ENCODE measurements at regions not wholly inside any gene's neighbourhood (a gene's known extent, or its start where the extent isn't known, plus 50 kb on each side); places are given as distances from the start of the nearest gene placed in this dataset.

DNA sequence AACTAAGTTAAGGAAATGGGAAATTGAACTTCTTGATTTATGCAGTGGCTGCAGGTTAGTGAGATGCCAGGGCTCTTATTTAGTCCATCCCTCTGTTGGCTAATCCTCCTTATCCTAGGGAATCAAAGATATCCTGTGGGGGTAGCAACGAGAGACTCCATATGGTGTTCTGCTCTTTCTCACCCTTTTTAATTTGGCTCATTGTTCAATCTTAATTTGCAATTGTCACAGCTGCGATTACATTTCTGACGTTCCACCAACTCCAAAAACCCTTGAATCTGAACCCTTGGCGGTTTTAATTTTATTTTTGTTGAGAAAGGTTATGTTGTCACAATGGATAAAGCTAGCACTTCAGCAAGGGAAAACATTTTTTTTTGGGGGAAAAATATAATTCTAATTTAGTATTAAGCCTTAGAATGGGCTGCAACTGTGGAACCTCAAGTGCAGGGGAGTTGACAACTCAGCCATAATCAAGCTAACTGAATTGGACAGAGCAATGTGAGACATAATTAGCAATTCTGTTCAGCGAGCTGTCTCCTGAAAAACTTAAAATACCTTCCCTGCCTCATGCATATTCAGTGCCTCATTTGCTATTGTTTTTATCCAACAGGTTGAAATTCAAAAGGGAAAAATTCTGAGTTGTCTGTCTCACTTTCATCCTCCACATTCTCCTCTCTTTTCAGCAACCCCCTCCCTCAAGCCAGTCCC is 91.3 kb downstream of the MAT2B start:
- intact Hi-C loops (cut with DNase I, micrococcal nuclease): no loop called here
- ATAC-seq: no peak
- Mint-ChIP-seq H3K36me3 (ENCODE audit: low read depth) (no peaks in the 10 kb centered on the region), H3K9me3 (ENCODE audit: low read depth) (peaks cover 3% of the 10 kb centered on the region), H3K27ac (no peak overlapping the region), H3K4me3 (no peak overlapping the region), H3K27me3 (peaks cover 23% of the 10 kb centered on the region), H3K4me1 (no peaks in the 10 kb centered on the region)
- POLR2A ChIA-PET: no interaction called here
- no peak for DNase-seq
- CTCF ChIA-PET: no interaction called here

DNA sequence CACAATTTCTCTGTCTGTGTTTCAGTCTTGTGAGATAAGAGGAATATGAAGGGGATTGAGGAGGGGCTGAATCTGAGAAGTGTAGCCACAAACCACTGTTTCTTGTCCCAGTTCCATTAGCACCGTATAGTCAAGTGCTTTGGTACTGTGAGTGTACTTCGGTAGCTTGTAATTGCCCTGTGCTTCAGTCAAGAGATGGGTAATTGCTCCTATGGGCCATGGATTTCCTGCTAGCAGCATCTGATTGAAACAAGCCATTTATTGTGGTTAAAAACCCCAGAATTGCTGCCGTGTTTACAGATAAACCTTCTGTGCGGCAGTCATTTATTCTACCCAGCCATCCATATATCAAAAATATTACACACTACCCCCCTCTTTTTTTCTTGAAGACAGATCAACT is 98.6 kb downstream of the MAT2B start:
- Mint-ChIP-seq H3K4me1 (no peaks in the 10 kb centered on the region), H3K36me3 (ENCODE audit: low read depth) (no peaks in the 10 kb centered on the region), H3K27me3 (peaks cover 13% of the 10 kb centered on the region), H3K27ac (no peak overlapping the region), H3K9me3 (ENCODE audit: low read depth) (no peaks in the 10 kb centered on the region), H3K4me3 (no peak overlapping the region)
- POLR2A ChIA-PET: no interaction called here
- DNase-seq (no peak), ATAC-seq (no peak)
- intact Hi-C loops (cut with DNase I, micrococcal nuclease): no loop called here
- CTCF ChIA-PET: interaction anchor here (1.4 kb wide), 1 partner anchor 40 kb away, joined by 4 read pairs; no protein-coding TSS in a partner anchor

DNA sequence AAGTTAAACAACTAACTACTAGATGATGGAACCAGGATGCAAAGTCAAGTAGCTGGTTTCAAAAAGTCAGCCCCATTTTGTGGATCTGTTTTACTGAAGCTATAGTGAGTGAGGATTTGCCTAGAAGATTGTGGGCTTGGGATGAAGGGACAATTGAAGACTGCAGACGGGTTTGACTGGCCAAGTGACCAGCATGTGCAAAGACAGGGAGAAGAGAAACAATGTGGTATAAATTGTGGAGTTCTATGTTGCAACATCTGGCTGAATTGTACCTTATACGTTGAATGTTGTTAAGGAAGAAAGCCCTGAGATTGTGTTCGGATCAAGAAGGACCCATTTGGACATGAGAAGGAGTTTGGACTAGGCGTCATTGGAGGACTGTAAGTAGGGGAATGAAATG is 101.8 kb downstream of the MAT2B start:
- Mint-ChIP-seq H3K9me3 (ENCODE audit: low read depth) (no peaks in the 10 kb centered on the region), H3K27ac (no peak overlapping the region), H3K4me3 (no peak overlapping the region), H3K27me3 (peaks cover 9% of the 10 kb centered on the region), H3K36me3 (ENCODE audit: low read depth) (no peaks in the 10 kb centered on the region), H3K4me1 (no peaks in the 10 kb centered on the region)
- ATAC-seq: no peak
- intact Hi-C loops (cut with DNase I, micrococcal nuclease): no loop called here
- POLR2A ChIA-PET: no interaction called here
- no peak for DNase-seq
- CTCF ChIA-PET: no interaction called here

DNA sequence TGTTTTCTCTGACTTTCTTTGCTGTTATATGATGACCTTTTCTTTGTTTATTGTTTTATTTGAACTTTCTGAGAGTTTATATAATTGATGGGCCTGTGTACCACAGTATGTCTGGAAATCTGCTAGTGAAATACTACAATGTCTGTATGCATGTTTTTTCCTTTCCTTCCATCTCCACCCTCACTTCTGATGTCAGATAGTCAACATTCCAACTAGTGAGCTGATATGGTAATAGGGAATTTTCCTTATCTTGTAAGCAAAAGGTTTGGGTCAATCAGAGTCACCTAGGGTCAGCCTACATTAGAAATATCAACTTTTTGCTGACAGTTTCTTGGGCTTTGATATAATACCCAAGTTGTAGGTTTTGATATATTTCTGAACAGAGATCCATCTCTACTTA is 103.2 kb downstream of the MAT2B start:
- H3K4me1 Mint-ChIP-seq: no peaks in the 10 kb centered on the region
- ChIA-PET POLR2A (no interaction called here), CTCF (no interaction called here)
- peaks cover 9% of the 10 kb centered on the region for H3K27me3 Mint-ChIP-seq
- intact Hi-C loops (cut with DNase I, micrococcal nuclease): no loop called here
- no peak for ATAC-seq
- H3K4me3 Mint-ChIP-seq: no peak overlapping the region
- no peak overlapping the region for H3K27ac Mint-ChIP-seq
- no peaks in the 10 kb centered on the region for H3K9me3 Mint-ChIP-seq (ENCODE audit: low read depth)
- no peak for DNase-seq
- H3K36me3 Mint-ChIP-seq (ENCODE audit: low read depth): no peaks in the 10 kb centered on the region

DNA sequence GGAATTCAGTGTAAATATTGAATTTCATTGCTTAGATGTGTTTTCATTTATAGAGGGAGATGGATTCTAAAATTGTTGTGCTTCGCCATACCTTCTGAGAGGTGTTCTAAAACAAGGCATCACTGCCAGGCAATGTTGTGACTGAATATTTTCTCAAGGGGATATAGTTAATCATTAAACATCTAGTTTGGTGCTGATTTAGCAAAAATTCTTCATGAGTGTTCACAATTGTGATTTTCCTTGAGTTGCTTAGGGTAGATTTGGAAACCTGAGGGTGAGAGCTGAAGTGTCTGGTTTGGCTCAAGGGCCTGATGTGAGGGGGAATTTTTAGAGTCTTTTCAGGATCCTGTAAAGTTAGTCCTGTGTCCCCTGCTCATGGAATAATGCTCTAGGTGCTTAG is 104.5 kb downstream of the MAT2B start:
- no peak for DNase-seq
- Mint-ChIP-seq H3K9me3 (ENCODE audit: low read depth) (no peaks in the 10 kb centered on the region), H3K27ac (no peak overlapping the region), H3K4me1 (no peaks in the 10 kb centered on the region), H3K27me3 (peaks cover 9% of the 10 kb centered on the region), H3K36me3 (ENCODE audit: low read depth) (no peaks in the 10 kb centered on the region), H3K4me3 (no peak overlapping the region)
- ATAC-seq: no peak
- intact Hi-C loops (cut with DNase I, micrococcal nuclease): no loop called here
- ChIA-PET POLR2A (no interaction called here), CTCF (no interaction called here)

DNA sequence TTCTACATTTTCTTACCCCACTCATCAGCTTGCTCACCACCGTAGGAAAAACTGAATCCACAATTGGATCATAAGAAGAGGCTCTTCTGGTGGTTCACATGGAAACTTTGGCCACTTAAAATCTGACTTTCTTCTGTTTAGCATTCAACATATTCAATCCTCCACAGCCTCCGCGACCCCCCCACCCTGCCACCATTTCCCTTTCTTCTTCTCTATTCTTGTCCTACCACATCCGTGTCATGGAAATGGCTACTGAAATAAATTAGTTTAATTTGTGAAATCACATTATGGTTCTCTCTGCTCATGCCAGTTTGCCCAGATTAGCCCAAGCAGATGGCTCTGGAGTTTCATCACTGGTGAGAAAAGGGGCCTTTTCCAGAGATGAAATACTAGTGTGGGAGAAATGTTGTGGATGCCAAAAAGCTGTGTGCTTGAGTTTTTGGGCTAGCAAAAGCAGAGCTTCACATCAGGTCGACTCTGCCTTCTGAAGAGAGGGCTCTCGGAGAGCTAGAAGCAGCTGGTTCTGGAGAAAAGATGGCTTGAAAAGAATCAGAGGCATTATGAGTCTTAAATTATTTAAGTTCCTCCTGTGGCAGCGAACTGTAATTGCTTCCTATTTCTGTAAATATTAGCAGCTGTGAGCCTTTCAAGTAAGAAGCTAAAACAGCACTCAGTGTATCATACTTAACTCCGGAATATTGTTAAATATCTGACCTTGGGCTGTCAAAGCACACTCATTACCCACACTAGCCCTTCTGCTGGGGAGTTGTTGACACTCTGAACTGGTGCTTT is 107.1 kb downstream of the MAT2B start:
- CTCF ChIA-PET: interaction anchor here (1.3 kb wide), 1 partner anchor 30 kb away, joined by 3 read pairs; no protein-coding TSS in a partner anchor
- H3K27ac Mint-ChIP-seq: no peak overlapping the region
- POLR2A ChIA-PET: no interaction called here
- H3K36me3 Mint-ChIP-seq (ENCODE audit: low read depth): no peaks in the 10 kb centered on the region
- H3K4me1 Mint-ChIP-seq: no peaks in the 10 kb centered on the region
- no peaks in the 10 kb centered on the region for H3K9me3 Mint-ChIP-seq (ENCODE audit: low read depth)
- peaks cover 7% of the 10 kb centered on the region for H3K27me3 Mint-ChIP-seq
- DNase-seq (no peak), ATAC-seq (no peak)
- no peak overlapping the region for H3K4me3 Mint-ChIP-seq
- intact Hi-C loops (cut with DNase I, micrococcal nuclease): no loop called here

DNA sequence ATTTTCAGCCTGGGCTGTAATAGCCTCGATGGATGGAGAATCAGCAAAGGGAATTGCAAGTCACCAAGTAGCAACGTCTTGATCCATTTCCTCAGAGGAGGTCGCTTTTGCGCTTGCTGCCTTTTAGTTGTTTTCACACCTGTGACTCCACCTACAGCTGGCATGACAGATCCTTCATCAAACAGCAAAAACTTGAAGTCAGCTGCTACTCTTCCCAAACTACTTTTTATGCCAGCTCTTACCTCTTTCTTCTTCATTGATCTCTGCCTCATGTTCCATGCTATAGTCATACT is 107.7 kb downstream of the MAT2B start:
- ATAC-seq: no peak
- DNase-seq: no peak
- Mint-ChIP-seq H3K4me3 (no peak overlapping the region), H3K27ac (no peak overlapping the region), H3K27me3 (peaks cover 7% of the 10 kb centered on the region), H3K4me1 (no peaks in the 10 kb centered on the region), H3K36me3 (ENCODE audit: low read depth) (no peaks in the 10 kb centered on the region), H3K9me3 (ENCODE audit: low read depth) (no peaks in the 10 kb centered on the region)
- ChIA-PET POLR2A (no interaction called here), CTCF (no interaction called here)
- intact Hi-C loops (cut with DNase I, micrococcal nuclease): no loop called here

DNA sequence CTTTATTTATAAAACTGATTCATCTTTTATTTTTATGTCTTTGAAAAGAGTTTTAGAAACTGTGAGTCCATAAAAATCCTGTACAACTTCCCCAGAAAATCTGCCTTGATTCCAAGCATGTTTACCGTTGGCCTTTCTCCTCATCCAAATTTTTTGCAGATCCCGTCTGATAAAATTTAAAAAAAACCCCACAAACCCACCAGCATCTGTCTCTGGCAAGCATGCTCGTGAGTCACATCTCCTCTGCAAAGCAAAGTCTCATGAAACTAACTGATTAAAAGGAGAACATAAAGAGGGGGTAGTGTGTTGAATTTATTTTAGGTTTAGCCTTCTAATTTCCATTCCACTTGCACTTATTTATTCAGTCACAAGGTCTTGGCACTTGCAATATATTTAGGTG is 109.4 kb downstream of the MAT2B start:
- H3K27ac Mint-ChIP-seq: no peak overlapping the region
- ChIA-PET CTCF (no interaction called here), POLR2A (interaction anchor here (0.6 kb wide), 1 partner anchor 86 kb away, joined by 3 read pairs; no protein-coding TSS in a partner anchor)
- H3K4me3 Mint-ChIP-seq: no peak overlapping the region
- H3K4me1 Mint-ChIP-seq: no peaks in the 10 kb centered on the region
- no peak for DNase-seq
- no peaks in the 10 kb centered on the region for H3K36me3 Mint-ChIP-seq (ENCODE audit: low read depth)
- peaks cover 7% of the 10 kb centered on the region for H3K27me3 Mint-ChIP-seq
- intact Hi-C loops (cut with DNase I, micrococcal nuclease): no loop called here
- no peaks in the 10 kb centered on the region for H3K9me3 Mint-ChIP-seq (ENCODE audit: low read depth)
- no peak for ATAC-seq

DNA sequence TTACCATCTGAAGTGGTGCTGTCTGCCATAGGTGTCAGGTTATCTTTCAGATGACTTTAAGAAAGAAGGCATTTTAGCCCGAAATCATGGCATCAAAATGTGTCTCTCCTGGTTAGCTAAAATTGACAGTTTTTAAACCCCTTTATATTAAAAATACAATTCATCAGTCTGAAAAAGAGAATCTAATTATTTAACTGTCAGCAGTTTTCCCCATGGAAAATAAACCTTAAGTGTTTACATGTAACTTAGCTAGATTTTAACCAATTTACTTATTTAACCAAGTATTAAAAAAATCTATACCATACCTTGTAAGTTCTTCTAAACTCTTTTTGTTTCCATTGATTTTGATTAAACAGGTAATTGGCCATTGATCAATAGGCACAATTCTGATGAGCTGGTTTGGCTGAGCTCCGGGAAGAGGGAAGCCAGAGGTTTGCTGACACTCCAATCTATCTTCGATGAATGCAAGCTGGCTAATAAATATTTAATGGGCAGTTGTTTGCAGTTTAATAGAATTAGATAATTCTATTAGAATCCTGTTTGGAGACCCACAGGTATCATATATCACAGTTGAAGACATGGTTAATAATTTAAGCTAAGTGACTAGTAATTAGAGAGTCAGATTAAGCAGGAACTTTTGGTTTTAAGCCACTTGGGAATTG is 114.0 kb downstream of the MAT2B start:
- Mint-ChIP-seq H3K9me3 (ENCODE audit: low read depth) (no peaks in the 10 kb centered on the region), H3K36me3 (ENCODE audit: low read depth) (no peaks in the 10 kb centered on the region)
- CTCF ChIA-PET: no interaction called here

DNA sequence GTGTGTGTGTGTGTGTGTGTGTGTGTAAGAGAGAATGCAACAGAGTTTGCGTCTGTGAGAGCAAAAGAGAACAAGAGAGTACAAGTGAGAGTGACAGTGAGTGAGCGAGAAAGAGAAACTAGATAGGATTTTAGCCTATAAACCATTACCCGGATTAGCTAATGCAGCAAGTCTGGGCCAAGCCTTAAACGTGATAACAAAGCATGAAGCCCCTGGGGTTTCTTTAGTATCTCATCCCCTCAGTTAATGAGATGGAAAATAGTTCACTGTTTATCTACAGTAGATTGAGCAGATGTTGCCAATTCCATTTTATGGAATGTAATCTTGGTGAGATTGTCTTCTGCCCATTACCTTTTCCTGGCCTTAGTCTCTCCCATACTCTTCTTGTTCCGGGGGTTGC is 114.5 kb downstream of the MAT2B start:
- ChIA-PET POLR2A (no interaction called here), CTCF (no interaction called here)
- intact Hi-C loops (cut with DNase I, micrococcal nuclease): no loop called here
- H3K27ac Mint-ChIP-seq: no peak overlapping the region
- no peaks in the 10 kb centered on the region for H3K4me1 Mint-ChIP-seq
- no peaks in the 10 kb centered on the region for H3K36me3 Mint-ChIP-seq (ENCODE audit: low read depth)
- H3K9me3 Mint-ChIP-seq (ENCODE audit: low read depth): no peaks in the 10 kb centered on the region
- H3K27me3 Mint-ChIP-seq: peaks cover 3% of the 10 kb centered on the region
- no peak overlapping the region for H3K4me3 Mint-ChIP-seq
- no peak for ATAC-seq
- no peak for DNase-seq

More for the DNA sequence above, 114.0 kb downstream of the MAT2B start:
- intact Hi-C loops (cut with DNase I, micrococcal nuclease): no loop called here
- POLR2A ChIA-PET: no interaction called here
- H3K4me3 Mint-ChIP-seq: no peak overlapping the region
- peaks cover 3% of the 10 kb centered on the region for H3K27me3 Mint-ChIP-seq
- H3K4me1 Mint-ChIP-seq: no peaks in the 10 kb centered on the region
- DNase-seq: no peak
- no peak overlapping the region for H3K27ac Mint-ChIP-seq
- ATAC-seq: no peak

DNA sequence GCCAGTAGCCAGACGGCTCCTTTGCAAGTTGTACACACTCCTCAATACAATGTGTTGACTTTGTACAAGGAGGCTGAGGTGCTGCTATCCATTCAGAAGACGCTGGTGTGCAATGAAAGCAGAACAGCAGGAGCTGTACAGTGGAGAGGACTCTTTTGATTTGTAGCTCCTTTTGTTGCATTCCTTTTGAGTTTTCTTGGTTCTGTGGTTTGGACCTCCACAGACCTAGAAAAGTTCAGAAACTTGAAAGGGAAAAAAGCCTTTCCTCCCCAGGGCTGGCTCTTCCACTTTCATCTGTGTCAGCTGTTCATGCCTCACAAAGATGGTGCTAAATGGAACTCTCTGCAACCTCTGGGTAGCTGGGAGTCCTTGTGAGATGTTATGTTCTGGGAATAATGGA is 117.4 kb downstream of the MAT2B start:
- H3K36me3 Mint-ChIP-seq (ENCODE audit: low read depth): no peaks in the 10 kb centered on the region
- intact Hi-C loops (cut with DNase I, micrococcal nuclease): no loop called here
- ChIA-PET POLR2A (no interaction called here), CTCF (interaction anchor here (0.6 kb wide), 1 partner anchor 353 kb away, joined by 3 read pairs; no protein-coding TSS in a partner anchor)
- H3K9me3 Mint-ChIP-seq (ENCODE audit: low read depth): no peaks in the 10 kb centered on the region
- no peaks in the 10 kb centered on the region for H3K4me1 Mint-ChIP-seq
- no peak overlapping the region for H3K4me3 Mint-ChIP-seq
- DNase-seq (no peak), ATAC-seq (no peak)
- H3K27ac Mint-ChIP-seq: no peak overlapping the region
- peaks cover 3% of the 10 kb centered on the region for H3K27me3 Mint-ChIP-seq

DNA sequence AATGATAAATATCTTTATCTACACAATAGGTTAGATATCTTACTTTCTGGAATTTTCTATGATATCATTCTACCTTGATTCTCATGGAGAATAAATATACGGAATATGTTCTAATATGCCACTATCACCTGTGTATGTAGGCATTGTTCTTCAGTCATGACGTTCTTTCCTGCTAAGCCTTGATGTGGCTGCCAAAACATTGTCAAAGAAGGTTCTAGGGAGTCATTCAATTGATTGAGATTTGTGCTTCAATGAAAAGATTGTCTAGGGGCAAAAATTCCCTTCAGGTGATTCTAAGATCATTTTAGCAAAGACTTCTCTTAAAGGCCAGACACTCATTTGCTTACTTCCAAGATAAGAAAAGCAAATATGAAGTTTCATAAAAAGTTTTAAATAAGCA is 118.1 kb downstream of the MAT2B start:
- POLR2A ChIA-PET: no interaction called here
- Mint-ChIP-seq H3K27ac (no peak overlapping the region), H3K4me3 (no peak overlapping the region), H3K36me3 (ENCODE audit: low read depth) (no peaks in the 10 kb centered on the region), H3K4me1 (no peaks in the 10 kb centered on the region), H3K27me3 (peaks cover 3% of the 10 kb centered on the region), H3K9me3 (ENCODE audit: low read depth) (no peaks in the 10 kb centered on the region)
- intact Hi-C loops (cut with DNase I, micrococcal nuclease): no loop called here
- no peak for DNase-seq
- CTCF ChIA-PET: no interaction called here
- ATAC-seq: no peak
